ENCODE measurements at regions not wholly inside any gene's neighbourhood (a gene's known extent, or its start where the extent isn't known, plus 50 kb on each side); places are given as distances from the start of the nearest gene placed in this dataset.

GRCh38 chr15:69700380-69700779 lies 247.8 kb downstream of the RPLP1 start:
- DNase-seq (ENCODE audit: low read depth in 2 of 2) = no peak
- Histone ChIP-seq H4K20me1 (ENCODE audit: control insufficient read depth, extremely low read depth, insufficient read depth, low read length) (no peaks in the 10 kb centered on the region), H3K9me3 (ENCODE audit: control insufficient read depth, insufficient read depth, low read depth, low read length) (no peaks in the 10 kb centered on the region), H3K27me3 (ENCODE audit: control insufficient read depth, insufficient read depth, low read length) (no peaks in the 10 kb centered on the region), H3K79me2 (ENCODE audit: control insufficient read depth, insufficient read depth, low read length) (no peaks in the 10 kb centered on the region), H3K9ac (ENCODE audit: insufficient read depth, low read length) (no peak overlapping the region), H3K27ac (ENCODE audit: insufficient read depth, low read length) (no peak overlapping the region), H2AFZ (ENCODE audit: low read length) (no peak overlapping the region), H3K36me3 (ENCODE audit: control insufficient read depth, insufficient read depth, low read length) (no peaks in the 10 kb centered on the region), H3K4me1 (ENCODE audit: control insufficient read depth, extremely low read depth, insufficient read depth, low read length) (no peaks in the 10 kb centered on the region), H3K4me2 (ENCODE audit: extremely low read depth, insufficient read depth, low read length) (no peak overlapping the region), H3K4me3 (replicated peaks in 1 of 4; ENCODE audit: control extremely low read depth in 1 of 4, insufficient read depth in 1 of 4, low read depth in 3 of 4, low read length in 4 of 4) (no peak overlapping the region)
- TF ChIP-seq CTCF (conservative IDR thresholded peaks at IDR 0.05 in 1 of 2, IDR thresholded peaks at IDR 0.05 in 1 of 2; ENCODE audit: low read depth in 1 of 2, low read length in 2 of 2) (no peak), EZH2 (IDR thresholded peaks at IDR 0.05; ENCODE audit: low read length, missing control alignments) (no peak)

- H3K79me2 ChIP-seq (ENCODE audit: control insufficient read depth, insufficient read depth, low read length) = no peaks in the 10 kb centered on the region
- H3K9ac ChIP-seq (ENCODE audit: insufficient read depth, low read length) = no peak overlapping the region
- no peaks in the 10 kb centered on the region for H3K27me3 ChIP-seq (ENCODE audit: control insufficient read depth, insufficient read depth, low read length)
- DNase-seq (ENCODE audit: low read depth in 2 of 2) = no peak
- no peaks in the 10 kb centered on the region for H4K20me1 ChIP-seq (ENCODE audit: control insufficient read depth, extremely low read depth, insufficient read depth, low read length)
- no peak overlapping the region for H3K27ac ChIP-seq (ENCODE audit: insufficient read depth, low read length)
- no peaks in the 10 kb centered on the region for H3K9me3 ChIP-seq (ENCODE audit: control insufficient read depth, insufficient read depth, low read depth, low read length)
- no peak overlapping the region for H2AFZ ChIP-seq (ENCODE audit: low read length)
- no peak overlapping the region for H3K4me3 ChIP-seq (replicated peaks in 1 of 4; ENCODE audit: control extremely low read depth in 1 of 4, insufficient read depth in 1 of 4, low read depth in 3 of 4, low read length in 4 of 4)
- no peaks in the 10 kb centered on the region for H3K36me3 ChIP-seq (ENCODE audit: control insufficient read depth, insufficient read depth, low read length)
- no peak overlapping the region for H3K4me2 ChIP-seq (ENCODE audit: extremely low read depth, insufficient read depth, low read length)
- no peaks in the 10 kb centered on the region for H3K4me1 ChIP-seq (ENCODE audit: control insufficient read depth, extremely low read depth, insufficient read depth, low read length)
- TF ChIP-seq CTCF (conservative IDR thresholded peaks at IDR 0.05 in 1 of 2, IDR thresholded peaks at IDR 0.05 in 1 of 2; ENCODE audit: low read depth in 1 of 2, low read length in 2 of 2) = no peak
Measured at GRCh38 chr15:69701198-69701597, 248.6 kb downstream of the RPLP1 start.

GRCh38 chr15:69703532-69704187 lies 251.0 kb downstream of the RPLP1 start:
- Histone ChIP-seq H3K9ac (ENCODE audit: insufficient read depth, low read length) (no peak overlapping the region), H3K4me2 (ENCODE audit: extremely low read depth, insufficient read depth, low read length) (no peak overlapping the region), H3K79me2 (ENCODE audit: control insufficient read depth, insufficient read depth, low read length) (no peaks in the 10 kb centered on the region), H4K20me1 (ENCODE audit: control insufficient read depth, extremely low read depth, insufficient read depth, low read length) (no peaks in the 10 kb centered on the region), H3K9me3 (ENCODE audit: control insufficient read depth, insufficient read depth, low read depth, low read length) (no peaks in the 10 kb centered on the region), H2AFZ (ENCODE audit: low read length) (no peak overlapping the region), H3K4me3 (replicated peaks in 1 of 4; ENCODE audit: control extremely low read depth in 1 of 4, insufficient read depth in 1 of 4, low read depth in 3 of 4, low read length in 4 of 4) (no peak overlapping the region), H3K36me3 (ENCODE audit: control insufficient read depth, insufficient read depth, low read length) (no peaks in the 10 kb centered on the region), H3K4me1 (ENCODE audit: control insufficient read depth, extremely low read depth, insufficient read depth, low read length) (no peaks in the 10 kb centered on the region), H3K27me3 (ENCODE audit: control insufficient read depth, insufficient read depth, low read length) (no peaks in the 10 kb centered on the region), H3K27ac (ENCODE audit: insufficient read depth, low read length) (no peak overlapping the region)
- DNase-seq (ENCODE audit: low read depth in 2 of 2) = peak in 1 of 2 donors; percentile 83
- TF ChIP-seq CTCF (conservative IDR thresholded peaks at IDR 0.05 in 1 of 2, IDR thresholded peaks at IDR 0.05 in 1 of 2; ENCODE audit: low read depth in 1 of 2, low read length in 2 of 2) = no peak
- TF ChIP-seq EZH2 (IDR thresholded peaks at IDR 0.05; ENCODE audit: low read length, missing control alignments) = no peak
